GM19463 (cell line): ENCODE measurements at regions not wholly inside any gene's neighbourhood (a gene's known extent, or its start where the extent isn't known, plus 50 kb on each side); places are given as distances from the start of the nearest gene placed in this dataset.
"Not testable (repeated sequence)": the region's sequence is repeated elsewhere in the genome, so short reads cannot be mapped to it uniquely, and the experiment has no call there.

Experiments
- ATAC-seq: cut with Tn5 transposase; IDR thresholded peaks from one replicate; pipeline ENCODE4 v1.9.1; 2021; ENCODE audit warnings: mild to moderate bottlenecking, moderate library complexity; ENCODE audit not compliant: unreplicated experiment

GRCh38 chr16:88227026-88227721 lies 155.6 kb upstream of the ZNF469 start:
- not testable (repeated sequence) for ATAC-seq

GRCh38 chr16:88227722-88228482 lies 154.9 kb upstream of the ZNF469 start:
- not testable (repeated sequence) for ATAC-seq

- ATAC-seq, result not testable (repeated sequence)
Measured at GRCh38 chr16:88228751-88229150, 154.0 kb upstream of the ZNF469 start.

GRCh38 chr16:88229710-88230109 lies 153.0 kb upstream of the ZNF469 start:
- ATAC-seq, result not testable (repeated sequence)

- ATAC-seq, result not testable (repeated sequence)
Measured at GRCh38 chr16:88230276-88230966, 152.3 kb upstream of the ZNF469 start.

GRCh38 chr16:88230967-88231615 lies 151.7 kb upstream of the ZNF469 start:
- not testable (repeated sequence) for ATAC-seq

- ATAC-seq, result not testable (repeated sequence)
Measured at GRCh38 chr16:88231839-88232238, 150.9 kb upstream of the ZNF469 start.

GRCh38 chr16:88232401-88233258 lies 150.1 kb upstream of the ZNF469 start:
- not testable (repeated sequence) for ATAC-seq

- ATAC-seq, result not testable (repeated sequence)
Measured at GRCh38 chr16:88233621-88234420, 148.9 kb upstream of the ZNF469 start.

GRCh38 chr16:88234421-88235271 lies 148.1 kb upstream of the ZNF469 start:
- ATAC-seq, result not testable (repeated sequence)

GRCh38 chr16:88235691-88236090 lies 147.1 kb upstream of the ZNF469 start:
- not testable (repeated sequence) for ATAC-seq

GRCh38 chr16:88236229-88236628 lies 146.5 kb upstream of the ZNF469 start:
- not testable (repeated sequence) for ATAC-seq

GRCh38 chr16:88237314-88237713 lies 145.4 kb upstream of the ZNF469 start:
- not testable (repeated sequence) for ATAC-seq

- not testable (repeated sequence) for ATAC-seq
Measured at GRCh38 chr16:88237761-88238415, 144.9 kb upstream of the ZNF469 start.

GRCh38 chr16:88238732-88239274 lies 144.0 kb upstream of the ZNF469 start:
- ATAC-seq, result peak; percentile 53

GRCh38 chr16:88240118-88240517 lies 142.6 kb upstream of the ZNF469 start:
- peak; percentile 62 for ATAC-seq

GRCh38 chr16:88240776-88241175 lies 142.0 kb upstream of the ZNF469 start:
- ATAC-seq, result not testable (repeated sequence)
